IMR-90 (cell line): ENCODE measurements at regions not wholly inside any gene's neighbourhood (a gene's known extent, or its start where the extent isn't known, plus 50 kb on each side); places are given as distances from the start of the nearest gene placed in this dataset.

ENCODE experiments used
- POLR2A ChIP-seq: IDR thresholded peaks from 2 replicates; pipeline ENCODE4 v1.6.1; 2012; ENCODE audit warnings: mild to moderate bottlenecking, low read depth, low read length
- SMC3 ChIP-seq: fragments of 150-350 bp; IDR thresholded peaks from 2 replicates; pipeline ENCODE4 v1.6.1; 2016; ENCODE audit warnings: low read depth, mild to moderate bottlenecking, antibody characterized with exemption, low read length, moderate library complexity

DNA sequence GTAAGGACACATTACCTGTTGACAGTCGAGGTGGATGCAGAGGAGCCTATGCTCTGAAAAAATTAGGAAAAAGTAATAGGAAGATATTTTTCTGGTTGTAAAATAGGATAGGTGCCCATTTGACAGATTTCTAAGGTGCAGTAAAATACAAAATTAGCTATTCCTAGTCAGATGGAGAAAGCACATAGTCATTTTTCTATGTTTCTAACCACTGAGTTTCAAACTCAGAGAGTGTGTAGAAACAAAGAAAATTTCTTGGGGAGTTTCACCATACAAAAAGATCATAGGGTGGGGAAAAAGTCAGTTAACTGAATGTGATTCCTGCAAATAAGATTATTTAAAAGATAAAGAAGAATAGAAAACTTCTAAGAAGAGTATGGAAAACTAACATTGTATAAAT lies 666.9 kb downstream of the KCNT2 start:
- no peak for TF ChIP-seq SMC3
- no peak for TF ChIP-seq POLR2A
